IMR-90 (cell line): ENCODE measurements at regions not wholly inside any gene's neighbourhood (a gene's known extent, or its start where the extent isn't known, plus 50 kb on each side); places are given as distances from the start of the nearest gene placed in this dataset.

Source experiments
- ATAC-seq: fragments of 200-7000 bp; cut with Tn5 transposase; 2 replicates; pipeline ENCODE4 v1.9.1; 2020; ENCODE audit warnings: low read depth, mild to moderate bottlenecking, moderate library complexity
- BruUV-seq: library from RNA; stranded (reverse); fragments of 400-500 nt; replicated peaks from 2 replicates; lab custom pipeline; 2021; lab: Mats Ljungman, UMichigan
- CTCF ChIA-PET: fragments of 300-600 bp; formaldehyde crosslinking; extraction: SDS; loops from one replicate; lab custom pipeline; 2021; ENCODE audit warnings: antibody characterized with exemption; lab: Yijun Ruan, JAX
- POLR2A ChIA-PET: fragments of 300-600 bp; sonication (Branson Sonifier 250); formaldehyde crosslinking; loops from one replicate; lab custom pipeline; 2022; ENCODE audit warnings: antibody characterized with exemption; ENCODE audit not compliant: unreplicated experiment; lab: Charles Lee
- DNase-seq: peaks from one replicate; pipeline ENCODE4 v3.0.0; 2013
- H2AFZ ChIP-seq: replicated peaks from 2 replicates; pipeline ENCODE3; 2013; ENCODE audit warnings: low read length, mild to moderate bottlenecking; ENCODE audit not compliant: poor library complexity
- H2AK5ac ChIP-seq: 2 replicates; pipeline ENCODE4 v1.6.1; 2013; ENCODE audit warnings: low read depth, low read length, inconsistent platforms
- H2AK9ac ChIP-seq: replicated peaks from 2 replicates; pipeline ENCODE3; 2013; ENCODE audit warnings: mild to moderate bottlenecking, low read depth, low read length, moderate library complexity; ENCODE audit not compliant: poor library complexity
- H2BK120ac ChIP-seq: 2 replicates; pipeline ENCODE4 v1.6.1; 2013; ENCODE audit warnings: low read depth, low read length, inconsistent platforms
- H2BK15ac ChIP-seq: 3 replicates; pipeline ENCODE4 v1.6.1; 2013; ENCODE audit warnings: low read depth, low read length, inconsistent platforms
- H2BK20ac ChIP-seq: 2 replicates; pipeline ENCODE4 v1.6.1; 2013; ENCODE audit warnings: low read depth, mild to moderate bottlenecking, inconsistent platforms, low read length, moderate library complexity
- H2BK5ac ChIP-seq: 2 replicates; pipeline ENCODE4 v1.6.1; 2013; ENCODE audit warnings: mild to moderate bottlenecking, low read depth, low read length, inconsistent platforms; ENCODE audit not compliant: poor library complexity, severe bottlenecking
- H3K14ac ChIP-seq: replicated peaks from 2 replicates; pipeline ENCODE4 v1.6.1; 2013; ENCODE audit warnings: low read depth, low read length, inconsistent platforms
- H3K18ac ChIP-seq: 2 replicates; pipeline ENCODE4 v1.6.1; 2013; ENCODE audit warnings: low read depth, low read length, control low read depth
- H3K23ac ChIP-seq: 2 replicates; pipeline ENCODE4 v1.6.1; 2013; ENCODE audit warnings: low read depth, low read length, inconsistent platforms
- H3K27ac ChIP-seq: 2 replicates; pipeline ENCODE4 v1.5.1; 2013; ENCODE audit warnings: mild to moderate bottlenecking, control low read depth, low read length; ENCODE audit not compliant: insufficient read depth
- H3K27me3 ChIP-seq: 2 replicates; pipeline ENCODE4 v1.6.1; 2013; ENCODE audit warnings: low read length; ENCODE audit not compliant: control insufficient read depth, insufficient read depth
- H3K36me3 ChIP-seq: 2 replicates; pipeline ENCODE4 v1.6.1; 2013; ENCODE audit warnings: low read length, mixed read lengths; ENCODE audit not compliant: control insufficient read depth, insufficient read depth
- H3K4ac ChIP-seq: 2 replicates; pipeline ENCODE4 v1.6.1; 2013; ENCODE audit warnings: low read depth, low read length, inconsistent platforms
- H3K4me1 ChIP-seq: 2 replicates; pipeline ENCODE4 v1.6.1; 2013; ENCODE audit warnings: low read length, mixed read lengths; ENCODE audit not compliant: control insufficient read depth, insufficient read depth
- H3K4me2 ChIP-seq: 2 replicates; pipeline ENCODE4 v1.6.1; 2013; ENCODE audit warnings: low read depth, mild to moderate bottlenecking, control low read depth, low read length, moderate library complexity
- H3K4me3 ChIP-seq: 2 replicates; pipeline ENCODE4 v1.5.1; 2013; ENCODE audit warnings: low read depth, mild to moderate bottlenecking, control low read depth, low read length, moderate library complexity; ENCODE audit not compliant: insufficient read depth
- H3K56ac ChIP-seq: 2 replicates; pipeline ENCODE4 v1.6.1; 2013; ENCODE audit warnings: low read length, inconsistent platforms; ENCODE audit not compliant: insufficient read depth; ENCODE audit errors: extremely low read depth
- H3K79me1 ChIP-seq, 2 experiments: 2 replicates each; pipeline ENCODE4 v1.6.1; 2013; ENCODE audit warnings: low read length in 2 of 2, inconsistent platforms in 1 of 2, low read depth in 1 of 2
- H3K9ac ChIP-seq: 2 replicates; pipeline ENCODE4 v1.6.1; 2013; ENCODE audit warnings: low read depth, low read length, control low read depth
- H3K9me1 ChIP-seq: 2 replicates; pipeline ENCODE4 v1.6.1; 2013; ENCODE audit warnings: low read length, inconsistent platforms; ENCODE audit not compliant: insufficient read depth
- H3K9me3 ChIP-seq: 2 replicates; pipeline ENCODE4 v1.6.1; 2013; ENCODE audit warnings: low read length; ENCODE audit not compliant: control insufficient read depth, insufficient read depth
- H4K20me1 ChIP-seq: 2 replicates; pipeline ENCODE4 v1.6.1; 2013; ENCODE audit warnings: low read length, inconsistent platforms; ENCODE audit not compliant: insufficient read depth
- H4K5ac ChIP-seq: 2 replicates; pipeline ENCODE4 v1.6.1; 2013; ENCODE audit warnings: mild to moderate bottlenecking, low read depth, low read length, control low read depth
- H4K8ac ChIP-seq, 2 experiments: 2 replicates each; pipeline ENCODE4 v1.6.1; 2013; ENCODE audit warnings: low read depth in 2 of 2, low read length in 2 of 2, control low read depth in 1 of 2, inconsistent platforms in 1 of 2
- H4K91ac ChIP-seq: 2 replicates; pipeline ENCODE4 v1.6.1; 2013; ENCODE audit warnings: low read depth, low read length, inconsistent platforms; ENCODE audit not compliant: insufficient read depth
- BHLHE40 ChIP-seq: fragments of 150-350 bp; IDR thresholded peaks from 2 replicates; pipeline ENCODE4 v1.6.1; 2016; ENCODE audit warnings: mild to moderate bottlenecking, low read depth, low read length
- CEBPB ChIP-seq: IDR thresholded peaks from 2 replicates; pipeline ENCODE4 v1.6.1; 2012; ENCODE audit warnings: low read depth, low read length, improper control_type of control experiment
- MAZ ChIP-seq: IDR thresholded peaks from 2 replicates; pipeline ENCODE4 v1.6.1; 2012; ENCODE audit warnings: low read depth, mild to moderate bottlenecking, low read length, improper control_type of control experiment, moderate library complexity, borderline replicate concordance
- MXI1 ChIP-seq: IDR thresholded peaks from 2 replicates; pipeline ENCODE4 v1.6.1; 2012; ENCODE audit warnings: low read depth, mild to moderate bottlenecking, low read length, moderate library complexity, borderline replicate concordance
- POLR2A ChIP-seq: IDR thresholded peaks from 2 replicates; pipeline ENCODE4 v1.6.1; 2012; ENCODE audit warnings: mild to moderate bottlenecking, low read depth, low read length
- RCOR1 ChIP-seq: IDR thresholded peaks from 2 replicates; pipeline ENCODE4 v1.6.1; 2012; ENCODE audit warnings: mild to moderate bottlenecking, low read length, improper control_type of control experiment; ENCODE audit not compliant: insufficient replicate concordance
- RFX5 ChIP-seq: IDR thresholded peaks from 2 replicates; pipeline ENCODE4 v1.8.0; 2012; ENCODE audit warnings: low read depth, mild to moderate bottlenecking, low read length, moderate library complexity
- SMC3 ChIP-seq: fragments of 150-350 bp; IDR thresholded peaks from 2 replicates; pipeline ENCODE4 v1.6.1; 2016; ENCODE audit warnings: low read depth, mild to moderate bottlenecking, antibody characterized with exemption, low read length, moderate library complexity
- USF2 ChIP-seq: fragments of 150-350 bp; IDR thresholded peaks from 2 replicates; pipeline ENCODE4 v1.6.1; 2017; ENCODE audit warnings: mild to moderate bottlenecking, antibody characterized with exemption, low read length, low read depth
- WGBS, 2 experiments: methylation state at CpG; one replicate each; pipeline versions ENCODE4 v1.1.5 to v1.1.7; 2013; ENCODE audit warnings: missing lambda C conversion rate in 2 of 2; ENCODE audit not compliant: insufficient read length in 1 of 2; ENCODE audit errors: extremely low coverage in 2 of 2; 5-methylcytosine and 5-hydroxymethylcytosine counted together
- dilution Hi-C: fragments of 300-500 bp; cut with HindIII; formaldehyde crosslinking; loops from one replicate; pipeline ENCODE4 v1.14.3; 2018; ENCODE audit warnings: low sequenced_read_pairs; ENCODE audit not compliant: unreplicated experiment
- in situ Hi-C: fragments of 300-500 bp; cut with MboI; formaldehyde crosslinking; loops from 3 replicates; pipeline ENCODE4 v1.14.3; 2019; ENCODE audit warnings: low sequenced_read_pairs, inconsistent platforms, mixed read lengths
- intact Hi-C: fragments of 100-400 bp; cut with micrococcal nuclease; formaldehyde crosslinking; loops from 2 replicates; pipeline ENCODE4 v1.10.0; 2022
- TF ChIP-seq, protein P1 (sequence below): fragments of 150-350 bp; IDR thresholded peaks from 2 replicates; pipeline ENCODE4 v1.6.1; 2016; ENCODE audit warnings: low read depth, mild to moderate bottlenecking, low read length, moderate library complexity, borderline replicate concordance

- Histone ChIP-seq H3K4me2 (no peak overlapping the region), H2BK5ac (no peak overlapping the region), H3K9me1 (no peaks in the 10 kb centered on the region), H4K20me1 (no peaks in the 10 kb centered on the region), H3K9me3 (peaks cover 6% of the 10 kb centered on the region; the same call in 1 of the 2 replicates), H2AFZ (no peak overlapping the region), H3K23ac (no peak overlapping the region), H2BK20ac (no peak overlapping the region), H2BK120ac (no peak overlapping the region), H4K8ac (no peak overlapping the region), H4K91ac (no peak overlapping the region), H2AK5ac (no peak overlapping the region), H4K5ac (no peak overlapping the region), H2AK9ac (no peak overlapping the region), H3K18ac (no peak overlapping the region), H3K36me3 (no peaks in the 10 kb centered on the region), H3K4me1 (no peaks in the 10 kb centered on the region), H3K4me3 (no peak overlapping the region), H3K27me3 (no peaks in the 10 kb centered on the region), H3K79me1 (no peaks in the 10 kb centered on the region), H3K56ac (no peak overlapping the region), H3K9ac (no peak overlapping the region), H3K4ac (no peak overlapping the region), H3K27ac (no peak overlapping the region), H3K14ac (no peak overlapping the region), H2BK15ac (no peak overlapping the region)
- ATAC-seq = no peak
- CTCF ChIA-PET = no interaction called here
- no TSS peak for BruUV-seq
- POLR2A ChIA-PET = no interaction called here
- dilution Hi-C loops (no loop called here), in situ Hi-C loops (no loop called here), intact Hi-C loops (no loop called here)
- no peak for TF ChIP-seq POLR2A
- no peak for TF ChIP-seq CEBPB
- TF ChIP-seq MXI1 = no peak
- no peak for TF ChIP-seq SMC3
- no peak for TF ChIP-seq MAZ
- TF ChIP-seq, protein P1, sequence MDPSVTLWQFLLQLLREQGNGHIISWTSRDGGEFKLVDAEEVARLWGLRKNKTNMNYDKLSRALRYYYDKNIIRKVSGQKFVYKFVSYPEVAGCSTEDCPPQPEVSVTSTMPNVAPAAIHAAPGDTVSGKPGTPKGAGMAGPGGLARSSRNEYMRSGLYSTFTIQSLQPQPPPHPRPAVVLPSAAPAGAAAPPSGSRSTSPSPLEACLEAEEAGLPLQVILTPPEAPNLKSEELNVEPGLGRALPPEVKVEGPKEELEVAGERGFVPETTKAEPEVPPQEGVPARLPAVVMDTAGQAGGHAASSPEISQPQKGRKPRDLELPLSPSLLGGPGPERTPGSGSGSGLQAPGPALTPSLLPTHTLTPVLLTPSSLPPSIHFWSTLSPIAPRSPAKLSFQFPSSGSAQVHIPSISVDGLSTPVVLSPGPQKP = no peak
- no peak for TF ChIP-seq BHLHE40
- no peak for TF ChIP-seq RFX5
- no peak for TF ChIP-seq USF2
- no peak for TF ChIP-seq RCOR1
- DNase-seq = no peak
- WGBS, 2 experiments = 0% methylated on average over 1 of the region's 3 CpGs; no CpG with 5 or more reads in 1 of the 2 experiments
These were observed 639.8 kb downstream of the TMEM121 start for GRCh38 chr14:106166232-106166631.
